Endothelial cell of umbilical vein (primary cell): ENCODE measurements at regions not wholly inside any gene's neighbourhood (a gene's known extent, or its start where the extent isn't known, plus 50 kb on each side); places are given as distances from the start of the nearest gene placed in this dataset.

Experiments
- BruUV-seq: library from RNA; stranded (reverse); fragments of 400-500 nt; replicated peaks from 2 replicates; lab custom pipeline; 2021; lab: Mats Ljungman, UMichigan
- CTCF ChIA-PET: fragments of 300-600, 350-600 bp; sonication (Branson Sonifier 250); formaldehyde crosslinking; loops from one replicate; lab custom pipeline; 2021; ENCODE audit warnings: antibody characterized with exemption, inconsistent platforms; lab: Charles Lee
- POLR2A ChIA-PET: fragments of 300-600, 350-600 bp; sonication (Branson Sonifier 250); formaldehyde crosslinking; loops from one replicate; lab custom pipeline; 2021; ENCODE audit warnings: antibody characterized with exemption, inconsistent platforms; lab: Charles Lee
- DNase-seq: peaks from one replicate; pipeline ENCODE4 v3.0.0-alpha.2; 2011; ENCODE audit warnings: low read depth, low spot score
- FAIRE-seq: peaks from 2 replicates; lab custom pipeline; 2011; peaks lifted over from hg19 to GRCh38; lab: Jason Lieb, UNC
- H2AFZ ChIP-seq: 2 replicates; pipeline ENCODE4 v1.6.0; 2012; ENCODE audit warnings: low read depth, low read length, control low read depth, inconsistent platforms
- H3K27ac ChIP-seq: 2 replicates; pipeline ENCODE4 v1.5.1; 2011; ENCODE audit warnings: low read depth, mild to moderate bottlenecking, control low read depth, low read length, moderate library complexity; ENCODE audit not compliant: insufficient read depth
- H3K27me3 ChIP-seq, 2 experiments: 2 replicates each; pipeline versions ENCODE4 v1.6.0 to v1.6.1; 2011; ENCODE audit warnings: low read length in 2 of 2, mixed read lengths in 1 of 2; ENCODE audit not compliant: control insufficient read depth in 2 of 2, insufficient read depth in 2 of 2
- H3K36me3 ChIP-seq, 2 experiments: 2 replicates in 1 of 2; 3 replicates in 1 of 2; pipeline ENCODE4 v1.5.1; 2011; ENCODE audit warnings: low read length in 2 of 2, mild to moderate bottlenecking in 1 of 2, moderate library complexity in 1 of 2; ENCODE audit not compliant: control insufficient read depth in 2 of 2, insufficient read depth in 2 of 2; ENCODE audit errors: extremely low read depth in 1 of 2
- H3K4me1 ChIP-seq: 3 replicates; pipeline ENCODE4 v1.5.1; 2011; ENCODE audit warnings: mild to moderate bottlenecking, low read length; ENCODE audit not compliant: control insufficient read depth, insufficient read depth; ENCODE audit errors: extremely low read depth
- H3K4me2 ChIP-seq: 2 replicates; pipeline ENCODE4 v1.6.1; 2011; ENCODE audit warnings: low read length, control low read depth, mixed read lengths; ENCODE audit not compliant: insufficient read depth
- H3K4me3 ChIP-seq, 3 experiments: fragments of 200-600 bp in 1 of 3; sonication (generic), shearing (Covaris generic) in 1 of 3; replicated peaks in 1 of 3; 2 replicates each; pipeline ENCODE4 v1.5.1; 2011 to 2016; ENCODE audit warnings: control low read depth in 3 of 3, low read length in 3 of 3, mild to moderate bottlenecking in 2 of 3, inconsistent platforms in 1 of 3, low read depth in 1 of 3, moderate library complexity in 1 of 3; ENCODE audit not compliant: insufficient read depth in 1 of 3
- H3K79me2 ChIP-seq: 2 replicates; pipeline ENCODE4 v1.6.0; 2012; ENCODE audit warnings: low read length, inconsistent platforms; ENCODE audit not compliant: control insufficient read depth, insufficient read depth
- H3K9ac ChIP-seq: replicated peaks from 2 replicates; pipeline ENCODE3; 2011; ENCODE audit warnings: low read length, control low read depth; ENCODE audit not compliant: insufficient read depth; ENCODE audit errors: extremely low read depth
- H3K9me1 ChIP-seq: replicated peaks from 3 replicates; pipeline ENCODE4 v1.6.0; 2011; ENCODE audit warnings: mild to moderate bottlenecking, low read length; ENCODE audit not compliant: control insufficient read depth, insufficient read depth; ENCODE audit errors: extremely low read depth
- H3K9me3 ChIP-seq: replicated peaks from 2 replicates; pipeline ENCODE4 v1.5.1; 2012; ENCODE audit warnings: low read length, inconsistent platforms; ENCODE audit not compliant: control insufficient read depth, insufficient read depth
- H4K20me1 ChIP-seq: replicated peaks from 2 replicates; pipeline ENCODE3; 2011; ENCODE audit warnings: mild to moderate bottlenecking, low read length; ENCODE audit not compliant: control insufficient read depth, insufficient read depth; ENCODE audit errors: extremely low read depth
- CTCF ChIP-seq, 2 donors: IDR thresholded peaks; 1 replicate in 1 of 2; 2 replicates in 1 of 2; pipeline ENCODE4 v1.5.1; 2011; ENCODE audit warnings: low read length in 2 of 2, mild to moderate bottlenecking in 2 of 2, moderate library complexity in 2 of 2, control low read depth in 1 of 2, inconsistent platforms in 1 of 2, low read depth in 1 of 2; ENCODE audit not compliant: insufficient read depth in 1 of 2; ENCODE audit errors: extremely low read depth in 1 of 2
- EZH2 ChIP-seq: IDR thresholded peaks from 2 replicates; pipeline ENCODE4 v1.6.1; 2012; ENCODE audit warnings: borderline replicate concordance, low read depth, mild to moderate bottlenecking, moderate library complexity, low read length, inconsistent platforms; ENCODE audit not compliant: severe bottlenecking
- FOS ChIP-seq: IDR thresholded peaks from 2 replicates; pipeline ENCODE4 v1.6.1; 2011; ENCODE audit warnings: mild to moderate bottlenecking, low read length, moderate library complexity, borderline replicate concordance; ENCODE audit not compliant: insufficient read depth
- GATA2 ChIP-seq: IDR thresholded peaks from 2 replicates; pipeline ENCODE4 v1.7.0; 2011; ENCODE audit warnings: low read depth, mild to moderate bottlenecking, moderate library complexity, mixed read lengths, low read length; ENCODE audit not compliant: insufficient read length, insufficient read depth
- JUN ChIP-seq: IDR thresholded peaks from 2 replicates; pipeline ENCODE4 v1.6.1; 2011; ENCODE audit warnings: borderline replicate concordance, low read depth; ENCODE audit not compliant: insufficient read length, insufficient read depth
- MYC ChIP-seq: IDR thresholded peaks from one replicate; pipeline ENCODE4 v1.6.1; 2011; ENCODE audit warnings: mild to moderate bottlenecking, low read depth, low read length
- POLR2A ChIP-seq: IDR thresholded peaks from 2 replicates; pipeline ENCODE4 v1.6.1; 2012; ENCODE audit warnings: low read depth, mild to moderate bottlenecking, control low read depth, low read length
- POLR2AphosphoS5 ChIP-seq: IDR thresholded peaks from 2 replicates; pipeline ENCODE4 v1.6.1; 2012; ENCODE audit warnings: low read depth, mild to moderate bottlenecking, control low read depth, low read length, moderate library complexity; ENCODE audit not compliant: insufficient read depth
- dilution Hi-C: fragments of 300-500 bp; cut with MboI; formaldehyde crosslinking; loops from one replicate; pipeline ENCODE4 v1.15.0; 2019; ENCODE audit warnings: low sequenced_read_pairs; ENCODE audit not compliant: extremely low pct_ligation_motif_present
- intact Hi-C: fragments of 100-400 bp; cut with micrococcal nuclease; formaldehyde crosslinking; loops from one replicate; pipeline ENCODE4 v1.10.0; 2022
- TF ChIP-seq, protein P1 (sequence below): IDR thresholded peaks from 2 replicates; pipeline ENCODE4 v1.6.1; 2011; ENCODE audit not compliant: insufficient read depth, insufficient read length

DNA sequence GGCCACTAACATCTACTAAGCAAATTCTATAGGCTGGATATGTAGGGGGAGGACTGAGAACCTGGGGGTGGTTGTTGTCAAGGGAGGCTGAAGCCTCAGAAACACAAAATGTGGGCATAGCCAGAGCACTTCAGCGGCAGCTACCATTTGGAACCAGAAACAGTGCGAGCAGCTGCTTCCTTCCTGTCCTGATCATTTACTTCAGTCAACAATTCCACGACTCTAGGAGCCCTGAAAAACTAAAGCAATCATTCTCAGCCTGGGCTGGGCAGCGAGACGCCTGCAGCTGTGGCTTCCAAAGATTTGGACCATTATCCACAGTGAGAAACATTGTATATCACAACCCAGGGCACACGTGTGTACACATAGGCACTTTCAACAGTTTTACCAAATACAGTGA is 93.9 kb upstream of the WSCD1 start:
- H3K4me3 ChIP-seq = no peak overlapping the region
- no TSS peak for BruUV-seq
- POLR2A ChIA-PET = no interaction called here
- no peaks in the 10 kb centered on the region for H3K9me3 ChIP-seq
- no peak overlapping the region for H3K9ac ChIP-seq
- H3K27ac ChIP-seq = no peak overlapping the region
- H3K4me1 ChIP-seq = no peaks in the 10 kb centered on the region
- H3K36me3 ChIP-seq = no peaks in the 10 kb centered on the region
- H3K4me2 ChIP-seq = no peak overlapping the region
- peaks cover 2 to 11% of the 10 kb centered on the region in 2 experiments for H3K27me3 ChIP-seq
- no peaks in the 10 kb centered on the region for H3K9me1 ChIP-seq
- dilution Hi-C loops (no loop called here), intact Hi-C loops (no loop called here)
- no peaks in the 10 kb centered on the region for H4K20me1 ChIP-seq
- no peak overlapping the region for H2AFZ ChIP-seq
- peak; percentile 24 for DNase-seq
- CTCF ChIA-PET = interaction anchor here (0.6 kb wide), 1 partner anchor 9 kb away, joined by 3 read pairs; no protein-coding TSS in a partner anchor
- H3K79me2 ChIP-seq = no peaks in the 10 kb centered on the region
- TF ChIP-seq JUN (no peak), EZH2 (no peak), FOS (no peak), POLR2A (no peak), GATA2 (no peak), MYC (no peak), POLR2AphosphoS5 (no peak), CTCF (IDR thresholded peaks at IDR 0.05; ENCODE audit: extremely low read depth in 1 of 2, insufficient read depth in 1 of 2, low read depth in 1 of 2, low read length in 2 of 2) (no peak)
- TF ChIP-seq, protein P1, sequence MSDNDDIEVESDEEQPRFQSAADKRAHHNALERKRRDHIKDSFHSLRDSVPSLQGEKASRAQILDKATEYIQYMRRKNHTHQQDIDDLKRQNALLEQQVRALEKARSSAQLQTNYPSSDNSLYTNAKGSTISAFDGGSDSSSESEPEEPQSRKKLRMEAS = no peak
- no peak for FAIRE-seq
